EL (cell line): ENCODE measurements at regions not wholly inside any gene's neighbourhood (a gene's known extent, or its start where the extent isn't known, plus 50 kb on each side); places are given as distances from the start of the nearest gene placed in this dataset.
"Not testable (repeated sequence)": the region's sequence is repeated elsewhere in the genome, so short reads cannot be mapped to it uniquely, and the experiment has no call there.

Experiments used
- DNase-seq: peaks from one replicate; pipeline ENCODE4 v3.0.0-alpha.2; 2016

- DNase-seq = peak; percentile 68
These were observed 215.9 kb downstream of the RNF152 start for GRCh38 chr18:61676773-61677434.

GRCh38 chr18:61669320-61669719 is 223.5 kb downstream of the RNF152 start:
- peak; percentile 67 for DNase-seq

- DNase-seq = no peak
These were observed 225.8 kb downstream of the RNF152 start for GRCh38 chr18:61666876-61667590.

- no peak for DNase-seq
These were observed 228.3 kb downstream of the RNF152 start for GRCh38 chr18:61664419-61665084.

GRCh38 chr18:61662726-61663125 is 230.1 kb downstream of the RNF152 start:
- no peak for DNase-seq

- no peak for DNase-seq
These were observed 234.4 kb downstream of the RNF152 start for GRCh38 chr18:61658431-61658830.

- DNase-seq = no peak
These were observed 235.6 kb downstream of the RNF152 start for GRCh38 chr18:61657066-61657732.

GRCh38 chr18:61655630-61656029 is 237.2 kb downstream of the RNF152 start:
- DNase-seq = no peak

GRCh38 chr18:61653823-61654551 is 238.8 kb downstream of the RNF152 start:
- no peak for DNase-seq

- DNase-seq = no peak
These were observed 240.9 kb downstream of the RNF152 start for GRCh38 chr18:61651880-61652268.

- DNase-seq = no peak
These were observed 241.5 kb downstream of the RNF152 start for GRCh38 chr18:61651145-61651879.

- DNase-seq = no peak
These were observed 248.7 kb downstream of the RNF152 start for GRCh38 chr18:61643884-61644647.

GRCh38 chr18:61639886-61640285 is 252.9 kb downstream of the RNF152 start:
- DNase-seq = no peak

- DNase-seq = no peak
These were observed 254.8 kb downstream of the RNF152 start for GRCh38 chr18:61637905-61638595.

- DNase-seq = no peak
These were observed 255.5 kb downstream of the RNF152 start for GRCh38 chr18:61637319-61637718.

GRCh38 chr18:61635901-61636528 is 256.8 kb downstream of the RNF152 start:
- DNase-seq = peak; percentile 48

GRCh38 chr18:61628085-61628484 is 264.7 kb downstream of the RNF152 start:
- DNase-seq = peak; percentile 55

GRCh38 chr18:61624631-61625030 is 268.2 kb downstream of the RNF152 start:
- not testable (repeated sequence) for DNase-seq

GRCh38 chr18:61619783-61620182 is 273.0 kb downstream of the RNF152 start:
- DNase-seq = no peak

GRCh38 chr18:61618816-61619215 is 274.0 kb downstream of the RNF152 start:
- no peak for DNase-seq
